ENCODE measurements at regions not wholly inside any gene's neighbourhood (a gene's known extent, or its start where the extent isn't known, plus 50 kb on each side); places are given as distances from the start of the nearest gene placed in this dataset.

DNA sequence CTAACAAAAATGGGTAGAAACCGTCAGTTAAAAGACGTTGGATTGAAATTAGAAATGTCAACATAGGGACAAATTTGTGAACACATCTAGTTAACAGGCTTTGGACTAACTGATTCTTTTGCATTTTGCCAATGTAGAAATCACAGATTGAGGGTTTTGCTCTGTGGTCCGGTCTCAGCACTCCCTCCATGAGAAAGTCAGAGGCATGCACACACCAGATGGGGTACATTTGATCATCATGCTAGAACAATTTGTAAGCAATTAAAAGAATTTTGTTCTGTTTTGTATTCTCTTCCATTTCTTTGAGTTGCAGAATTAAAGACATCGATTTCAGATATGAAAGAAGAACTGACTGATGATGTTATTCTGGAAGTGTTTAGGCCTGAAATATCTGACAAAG is 179.1 kb upstream of the CCDC68 start:
- H3K4me2 ChIP-seq (ENCODE audit: low read length): no peak overlapping the region
- H3K27me3 ChIP-seq (ENCODE audit: control insufficient read depth, insufficient read depth, low read length): no peaks in the 10 kb centered on the region
- no peak overlapping the region for H3K9ac ChIP-seq
- H3K4me1 ChIP-seq: no peaks in the 10 kb centered on the region
- H3K36me3 ChIP-seq (ENCODE audit: control insufficient read depth, insufficient read depth, low read length): no peaks in the 10 kb centered on the region
- no peaks in the 10 kb centered on the region for H3K79me2 ChIP-seq
- TF ChIP-seq, protein P1, sequence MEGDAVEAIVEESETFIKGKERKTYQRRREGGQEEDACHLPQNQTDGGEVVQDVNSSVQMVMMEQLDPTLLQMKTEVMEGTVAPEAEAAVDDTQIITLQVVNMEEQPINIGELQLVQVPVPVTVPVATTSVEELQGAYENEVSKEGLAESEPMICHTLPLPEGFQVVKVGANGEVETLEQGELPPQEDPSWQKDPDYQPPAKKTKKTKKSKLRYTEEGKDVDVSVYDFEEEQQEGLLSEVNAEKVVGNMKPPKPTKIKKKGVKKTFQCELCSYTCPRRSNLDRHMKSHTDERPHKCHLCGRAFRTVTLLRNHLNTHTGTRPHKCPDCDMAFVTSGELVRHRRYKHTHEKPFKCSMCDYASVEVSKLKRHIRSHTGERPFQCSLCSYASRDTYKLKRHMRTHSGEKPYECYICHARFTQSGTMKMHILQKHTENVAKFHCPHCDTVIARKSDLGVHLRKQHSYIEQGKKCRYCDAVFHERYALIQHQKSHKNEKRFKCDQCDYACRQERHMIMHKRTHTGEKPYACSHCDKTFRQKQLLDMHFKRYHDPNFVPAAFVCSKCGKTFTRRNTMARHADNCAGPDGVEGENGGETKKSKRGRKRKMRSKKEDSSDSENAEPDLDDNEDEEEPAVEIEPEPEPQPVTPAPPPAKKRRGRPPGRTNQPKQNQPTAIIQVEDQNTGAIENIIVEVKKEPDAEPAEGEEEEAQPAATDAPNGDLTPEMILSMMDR (IDR thresholded peaks at IDR 0.05): no peak
- H3K9me3 ChIP-seq (ENCODE audit: control insufficient read depth, low read length): no peaks in the 10 kb centered on the region
- H3K4me3 ChIP-seq (ENCODE audit: low read depth, low read length): no peak overlapping the region
- H3K27ac ChIP-seq: no peak overlapping the region
- H2AFZ ChIP-seq: no peak overlapping the region

DNA sequence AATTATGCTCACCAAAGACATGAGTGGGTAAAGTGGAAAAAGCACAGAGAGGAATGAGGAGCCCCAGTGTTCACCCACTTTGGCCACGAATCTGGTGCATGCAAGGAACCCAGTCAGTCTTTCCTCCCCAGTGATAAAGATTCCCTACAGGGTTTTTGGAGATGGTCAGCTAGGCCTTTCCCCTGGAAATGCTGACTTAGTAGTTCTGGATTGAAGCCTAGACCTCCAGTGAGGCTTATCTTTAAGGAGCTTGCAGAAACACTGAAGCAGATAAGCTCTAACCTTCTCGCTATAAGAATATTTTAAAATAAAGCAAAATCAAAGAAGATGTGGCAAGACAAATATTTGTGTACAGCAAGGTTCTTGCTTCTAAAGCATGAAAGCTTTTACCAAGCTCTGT is 178.3 kb upstream of the CCDC68 start:
- TF ChIP-seq, protein P1 (IDR thresholded peaks at IDR 0.05): no peak
- Histone ChIP-seq H3K4me1 (no peaks in the 10 kb centered on the region), H2AFZ (no peak overlapping the region), H3K4me2 (ENCODE audit: low read length) (no peak overlapping the region), H3K79me2 (no peaks in the 10 kb centered on the region), H3K36me3 (ENCODE audit: control insufficient read depth, insufficient read depth, low read length) (no peaks in the 10 kb centered on the region), H3K9ac (no peak overlapping the region), H3K27ac (no peak overlapping the region), H3K9me3 (ENCODE audit: control insufficient read depth, low read length) (no peaks in the 10 kb centered on the region), H3K27me3 (ENCODE audit: control insufficient read depth, insufficient read depth, low read length) (no peaks in the 10 kb centered on the region), H3K4me3 (ENCODE audit: low read depth, low read length) (no peak overlapping the region)

DNA sequence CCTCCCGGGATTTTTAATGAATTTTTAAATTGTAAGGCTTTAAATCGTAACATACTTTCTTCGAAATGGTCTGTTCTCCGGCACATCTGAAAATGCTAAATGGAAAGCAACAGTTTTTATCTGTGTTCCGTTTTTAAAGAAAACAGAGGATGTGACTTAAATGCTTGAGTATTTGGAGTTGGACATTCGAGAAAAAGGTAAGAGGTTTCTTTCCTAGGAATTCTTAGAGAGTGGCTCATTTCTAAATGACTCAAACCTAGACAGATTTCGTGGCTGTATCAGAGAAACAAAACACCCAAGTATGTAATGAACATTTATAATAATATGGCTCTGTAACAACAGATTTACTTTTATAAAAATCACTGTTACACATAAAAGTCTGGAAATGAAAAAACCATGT is 177.6 kb upstream of the CCDC68 start:
- TF ChIP-seq, protein P1 (IDR thresholded peaks at IDR 0.05): no peak
- Histone ChIP-seq H3K27ac (no peak overlapping the region), H3K79me2 (no peaks in the 10 kb centered on the region), H3K4me1 (no peaks in the 10 kb centered on the region), H3K27me3 (ENCODE audit: control insufficient read depth, insufficient read depth, low read length) (no peaks in the 10 kb centered on the region), H3K36me3 (ENCODE audit: control insufficient read depth, insufficient read depth, low read length) (no peaks in the 10 kb centered on the region), H3K9me3 (ENCODE audit: control insufficient read depth, low read length) (no peaks in the 10 kb centered on the region), H3K4me3 (ENCODE audit: low read depth, low read length) (no peak overlapping the region), H2AFZ (no peak overlapping the region), H3K9ac (no peak overlapping the region), H3K4me2 (ENCODE audit: low read length) (no peak overlapping the region)

DNA sequence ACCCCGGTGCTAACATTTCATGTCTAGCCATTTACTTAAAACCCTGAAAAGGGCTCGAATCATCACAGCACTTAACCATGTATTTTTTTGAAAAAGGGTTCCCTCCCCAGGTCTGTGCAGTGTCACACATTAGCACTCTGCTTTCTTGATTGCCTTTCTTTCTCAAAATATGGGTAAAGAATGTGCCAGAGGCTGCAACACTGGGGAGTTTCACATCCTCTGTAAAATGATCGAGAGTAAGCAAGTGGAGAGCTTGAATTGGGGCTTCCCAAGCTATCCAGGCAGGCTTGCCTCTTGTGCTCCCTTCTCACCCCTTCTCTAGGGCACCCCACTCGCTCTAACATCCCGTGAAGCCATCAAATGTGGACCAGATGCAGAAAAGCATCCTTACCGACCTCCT is 177.0 kb upstream of the CCDC68 start:
- Histone ChIP-seq H3K27ac (no peak overlapping the region), H3K27me3 (ENCODE audit: control insufficient read depth, insufficient read depth, low read length) (no peaks in the 10 kb centered on the region), H3K36me3 (ENCODE audit: control insufficient read depth, insufficient read depth, low read length) (no peaks in the 10 kb centered on the region), H3K79me2 (no peaks in the 10 kb centered on the region), H3K9me3 (ENCODE audit: control insufficient read depth, low read length) (no peaks in the 10 kb centered on the region), H3K4me3 (ENCODE audit: low read depth, low read length) (no peak overlapping the region), H3K4me2 (ENCODE audit: low read length) (no peak overlapping the region), H2AFZ (no peak overlapping the region), H3K4me1 (no peaks in the 10 kb centered on the region), H3K9ac (no peak overlapping the region)
- TF ChIP-seq, protein P1 (IDR thresholded peaks at IDR 0.05): no peak

DNA sequence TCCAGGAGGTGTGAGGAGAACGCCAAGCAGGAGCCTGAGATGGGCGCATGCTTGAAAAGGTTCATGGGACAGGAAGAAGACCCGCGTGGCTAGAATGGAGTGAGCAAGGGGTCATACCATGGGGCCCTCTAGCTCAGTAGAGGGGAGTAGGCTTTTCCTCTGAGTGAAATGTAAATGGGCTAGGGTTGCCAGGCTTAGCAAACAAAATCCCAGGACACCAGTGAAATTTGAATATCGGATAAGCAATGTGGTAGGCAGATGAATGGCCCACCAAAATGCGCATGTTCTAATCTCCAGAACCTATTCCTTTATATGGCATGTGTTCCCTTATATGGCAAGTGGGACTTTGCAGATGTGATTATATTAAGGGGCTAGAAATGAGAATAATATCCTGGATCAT is 174.1 kb upstream of the CCDC68 start:
- no peaks in the 10 kb centered on the region for H3K27me3 ChIP-seq (ENCODE audit: control insufficient read depth, insufficient read depth, low read length)
- H3K27ac ChIP-seq: no peak overlapping the region
- no peaks in the 10 kb centered on the region for H3K79me2 ChIP-seq
- no peaks in the 10 kb centered on the region for H3K9me3 ChIP-seq (ENCODE audit: control insufficient read depth, low read length)
- H2AFZ ChIP-seq: no peak overlapping the region
- H3K4me1 ChIP-seq: no peaks in the 10 kb centered on the region
- H3K4me2 ChIP-seq (ENCODE audit: low read length): no peak overlapping the region
- TF ChIP-seq, protein P1 (IDR thresholded peaks at IDR 0.05): no peak
- no peak overlapping the region for H3K4me3 ChIP-seq (ENCODE audit: low read depth, low read length)
- no peaks in the 10 kb centered on the region for H3K36me3 ChIP-seq (ENCODE audit: control insufficient read depth, insufficient read depth, low read length)
- H3K9ac ChIP-seq: no peak overlapping the region
